PC-3 (cell line): ENCODE measurements at regions not wholly inside any gene's neighbourhood (a gene's known extent, or its start where the extent isn't known, plus 50 kb on each side); places are given as distances from the start of the nearest gene placed in this dataset.

ENCODE experiments used
- EZH2 ChIP-seq: fragments of 300-600 bp; sonication (generic); IDR thresholded peaks from one replicate; pipeline ENCODE4 v1.6.1; 2017; ENCODE audit warnings: antibody characterized with exemption, mild to moderate bottlenecking, low read length; ENCODE audit not compliant: unreplicated experiment
- TF ChIP-seq, protein P1 (sequence below): fragments of 300-600 bp; sonication (generic); conservative IDR thresholded peaks from 2 replicates; pipeline ENCODE4 v1.5.1; 2017; ENCODE audit warnings: antibody characterized with exemption, low read depth, mild to moderate bottlenecking, low read length

DNA sequence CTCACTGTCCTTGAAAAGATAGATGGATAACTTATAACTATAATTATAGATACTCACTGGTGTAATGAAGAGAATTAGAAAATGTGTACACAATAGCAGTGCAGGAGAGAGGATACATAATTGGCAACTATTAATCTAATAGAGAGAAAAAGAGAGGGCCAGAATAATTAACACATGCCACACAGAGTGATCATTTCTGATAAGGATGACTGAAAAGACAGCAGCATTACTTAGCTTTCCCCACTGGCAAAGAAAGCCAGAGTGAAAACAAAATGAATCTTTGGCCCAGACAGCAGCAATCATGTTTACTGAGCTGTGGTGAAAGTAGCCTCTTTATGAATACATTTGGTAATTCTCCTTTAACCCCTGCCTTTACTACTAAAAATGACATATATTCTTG, 493.3 kb upstream of the ROBO1 start:
- TF ChIP-seq, protein P1, sequence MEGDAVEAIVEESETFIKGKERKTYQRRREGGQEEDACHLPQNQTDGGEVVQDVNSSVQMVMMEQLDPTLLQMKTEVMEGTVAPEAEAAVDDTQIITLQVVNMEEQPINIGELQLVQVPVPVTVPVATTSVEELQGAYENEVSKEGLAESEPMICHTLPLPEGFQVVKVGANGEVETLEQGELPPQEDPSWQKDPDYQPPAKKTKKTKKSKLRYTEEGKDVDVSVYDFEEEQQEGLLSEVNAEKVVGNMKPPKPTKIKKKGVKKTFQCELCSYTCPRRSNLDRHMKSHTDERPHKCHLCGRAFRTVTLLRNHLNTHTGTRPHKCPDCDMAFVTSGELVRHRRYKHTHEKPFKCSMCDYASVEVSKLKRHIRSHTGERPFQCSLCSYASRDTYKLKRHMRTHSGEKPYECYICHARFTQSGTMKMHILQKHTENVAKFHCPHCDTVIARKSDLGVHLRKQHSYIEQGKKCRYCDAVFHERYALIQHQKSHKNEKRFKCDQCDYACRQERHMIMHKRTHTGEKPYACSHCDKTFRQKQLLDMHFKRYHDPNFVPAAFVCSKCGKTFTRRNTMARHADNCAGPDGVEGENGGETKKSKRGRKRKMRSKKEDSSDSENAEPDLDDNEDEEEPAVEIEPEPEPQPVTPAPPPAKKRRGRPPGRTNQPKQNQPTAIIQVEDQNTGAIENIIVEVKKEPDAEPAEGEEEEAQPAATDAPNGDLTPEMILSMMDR, result no peak
- TF ChIP-seq EZH2, result no peak
